Activated T-cell treated with anti-CD3 and anti-CD28 coated beads for 48 hours (primary cell): ENCODE measurements at regions not wholly inside any gene's neighbourhood (a gene's known extent, or its start where the extent isn't known, plus 50 kb on each side); places are given as distances from the start of the nearest gene placed in this dataset.

Source experiments
- DNase-seq: peaks from one replicate; pipeline ENCODE4 v3.0.0-alpha.2; 2020; ENCODE audit warnings: low read depth

- DNase-seq: no peak
Observed at GRCh38 chr22:27668828-27669797, 132.4 kb downstream of the MN1 start.

GRCh38 chr22:27669798-27670599 lies 131.6 kb downstream of the MN1 start:
- DNase-seq: no peak

GRCh38 chr22:27670701-27671412 lies 130.7 kb downstream of the MN1 start:
- DNase-seq: no peak

- no peak for DNase-seq
Observed at GRCh38 chr22:27671413-27671935, 130.1 kb downstream of the MN1 start.

- DNase-seq: no peak
Observed at GRCh38 chr22:27672721-27673418, 128.7 kb downstream of the MN1 start.

GRCh38 chr22:27673839-27674238 lies 127.7 kb downstream of the MN1 start:
- DNase-seq: no peak

GRCh38 chr22:27674261-27674923 lies 127.2 kb downstream of the MN1 start:
- no peak for DNase-seq

GRCh38 chr22:27676545-27677213 lies 124.9 kb downstream of the MN1 start:
- no peak for DNase-seq

GRCh38 chr22:27677905-27678458 lies 123.6 kb downstream of the MN1 start:
- DNase-seq: no peak

GRCh38 chr22:27679176-27679575 lies 122.4 kb downstream of the MN1 start:
- no peak for DNase-seq

GRCh38 chr22:27679693-27680488 lies 121.7 kb downstream of the MN1 start:
- DNase-seq: no peak

- DNase-seq: no peak
Observed at GRCh38 chr22:27680636-27681035, 120.9 kb downstream of the MN1 start.

- DNase-seq: no peak
Observed at GRCh38 chr22:27681037-27681436, 120.5 kb downstream of the MN1 start.

- DNase-seq: no peak
Observed at GRCh38 chr22:27682437-27682836, 119.1 kb downstream of the MN1 start.

GRCh38 chr22:27684901-27685300 lies 116.7 kb downstream of the MN1 start:
- DNase-seq: no peak

- no peak for DNase-seq
Observed at GRCh38 chr22:27685515-27685914, 116.0 kb downstream of the MN1 start.

- DNase-seq: no peak
Observed at GRCh38 chr22:27685970-27686369, 115.6 kb downstream of the MN1 start.

- no peak for DNase-seq
Observed at GRCh38 chr22:27686534-27686933, 115.0 kb downstream of the MN1 start.

- no peak for DNase-seq
Observed at GRCh38 chr22:27687984-27688545, 113.5 kb downstream of the MN1 start.
